HG03135 (cell line): ENCODE measurements at regions not wholly inside any gene's neighbourhood (a gene's known extent, or its start where the extent isn't known, plus 50 kb on each side); places are given as distances from the start of the nearest gene placed in this dataset.

Experiments
- ATAC-seq: cut with Tn5 transposase; IDR thresholded peaks from one replicate; pipeline ENCODE4 v1.9.1; 2021; ENCODE audit warnings: mild to moderate bottlenecking, moderate library complexity; ENCODE audit not compliant: unreplicated experiment

GRCh38 chr18:78390348-78390951 lies 589.2 kb upstream of the SALL3 start:
- no peak for ATAC-seq

GRCh38 chr18:78390952-78391348 lies 588.7 kb upstream of the SALL3 start:
- no peak for ATAC-seq

- no peak for ATAC-seq
Observed at GRCh38 chr18:78393086-78393862, 586.3 kb upstream of the SALL3 start.

GRCh38 chr18:78396077-78396476 lies 583.5 kb upstream of the SALL3 start:
- no peak for ATAC-seq

- no peak for ATAC-seq
Observed at GRCh38 chr18:78396756-78397155, 582.9 kb upstream of the SALL3 start.

- no peak for ATAC-seq
Observed at GRCh38 chr18:78399992-78400503, 579.6 kb upstream of the SALL3 start.

GRCh38 chr18:78402440-78402839 lies 577.2 kb upstream of the SALL3 start:
- no peak for ATAC-seq

GRCh38 chr18:78402966-78403365 lies 576.7 kb upstream of the SALL3 start:
- ATAC-seq, result no peak

- no peak for ATAC-seq
Observed at GRCh38 chr18:78403371-78403770, 576.2 kb upstream of the SALL3 start.

- no peak for ATAC-seq
Observed at GRCh38 chr18:78405763-78406162, 573.9 kb upstream of the SALL3 start.

GRCh38 chr18:78406743-78407465 lies 572.7 kb upstream of the SALL3 start:
- no peak for ATAC-seq

GRCh38 chr18:78407466-78407844 lies 572.2 kb upstream of the SALL3 start:
- ATAC-seq, result no peak

GRCh38 chr18:78408623-78409022 lies 571.0 kb upstream of the SALL3 start:
- ATAC-seq, result no peak

- no peak for ATAC-seq
Observed at GRCh38 chr18:78410094-78410786, 569.4 kb upstream of the SALL3 start.

GRCh38 chr18:78411539-78411938 lies 568.1 kb upstream of the SALL3 start:
- ATAC-seq, result no peak

- ATAC-seq, result no peak
Observed at GRCh38 chr18:78414302-78414701, 565.3 kb upstream of the SALL3 start.

- no peak for ATAC-seq
Observed at GRCh38 chr18:78416853-78417252, 562.8 kb upstream of the SALL3 start.

GRCh38 chr18:78418379-78418778 lies 561.2 kb upstream of the SALL3 start:
- no peak for ATAC-seq

- ATAC-seq, result no peak
Observed at GRCh38 chr18:78419171-78419570, 560.4 kb upstream of the SALL3 start.

GRCh38 chr18:78420116-78420515 lies 559.5 kb upstream of the SALL3 start:
- ATAC-seq, result no peak

- no peak for ATAC-seq
Observed at GRCh38 chr18:78421392-78421791, 558.2 kb upstream of the SALL3 start.
